Ovary (tissue), 7 donors: ENCODE measurements at regions not wholly inside any gene's neighbourhood (a gene's known extent, or its start where the extent isn't known, plus 50 kb on each side); places are given as distances from the start of the nearest gene placed in this dataset.

Experiments used
- DNase-seq, 5 donors: peaks; one replicate each; pipeline ENCODE4 v3.0.0-alpha.2; 2019 to 2020
- H3K27ac ChIP-seq, 2 donors: fragments of 200-600 bp; one replicate each; pipeline versions ENCODE4 v1.5.1 to v1.8.0; 2019 to 2022
- H3K27me3 ChIP-seq: fragments of 200-600 bp; one replicate; pipeline ENCODE4 v1.8.0; 2022
- H3K36me3 ChIP-seq: fragments of 200-600 bp; sonication (generic); one replicate; pipeline ENCODE4 v1.5.1; 2019
- H3K4me1 ChIP-seq: one replicate; pipeline ENCODE4 v1.8.1; 2013; ENCODE audit warnings: mild to moderate bottlenecking, moderate library complexity; ENCODE audit not compliant: insufficient read depth
- H3K4me3 ChIP-seq: fragments of 200-600 bp; sonication (generic); one replicate; pipeline ENCODE4 v1.5.1; 2017
- H3K9me3 ChIP-seq, 2 donors: fragments of 200-600 bp in 1 of 2; sonication (generic) in 1 of 2; one replicate each; pipeline versions ENCODE4 v1.5.1 to v1.8.1; 2013 to 2019; ENCODE audit warnings: mild to moderate bottlenecking in 1 of 2, moderate library complexity in 1 of 2
- CTCF ChIP-seq, 3 donors: fragments of 450-650 bp in 2 of 3; fragments of 200-600 bp in 1 of 3; IDR thresholded peaks; one replicate each; pipeline versions ENCODE4 v1.5.1 to v1.8.0; 2016 to 2022; ENCODE audit warnings: antibody characterized with exemption in 3 of 3, mild to moderate bottlenecking in 1 of 3
- EP300 ChIP-seq: sonication (generic); formaldehyde crosslinking; IDR thresholded peaks from one replicate; pipeline ENCODE4 v1.6.1; 2017; ENCODE audit warnings: antibody characterized with exemption
- POLR2A ChIP-seq: fragments of 450-650 bp; IDR thresholded peaks from one replicate; pipeline ENCODE4 v1.6.1; 2017; ENCODE audit warnings: antibody characterized with exemption, mild to moderate bottlenecking, moderate library complexity
- WGBS, 3 donors: extraction: QIAGEN DNeasy Blood & Tissue Kit in 1 of 3; methylation state at CpG; one replicate each; pipeline versions ENCODE4 v1.1.5 to v1.1.7; 2013 to 2017; 5-methylcytosine and 5-hydroxymethylcytosine counted together
- intact Hi-C, 4 donors: fragments of 100-400 bp; cut with DNase I; formaldehyde crosslinking; loops; one replicate each; pipeline versions ENCODE4 v1.11.0 to v1.15.1; 2022 to 2023
- donor health status: DM: no; HTN: no; CAD: no; lungs with moderate emphysema.
- donor health status: DM: no; HTN: no; CAD: no.
- donor health status: Bipolar disorder and iron deficiency.
- donor health status: DM: no; HTN: no; CAD: no.
- donor health status: DM: yes; HTN: yes; CAD: no.

- Histone ChIP-seq H3K27ac (no peak overlapping the region), H3K4me1 (peaks cover 1% of the 10 kb centered on the region), H3K36me3 (no peaks in the 10 kb centered on the region), H3K9me3 (no peaks in the 10 kb centered on the region), H3K27me3 (no peaks in the 10 kb centered on the region), H3K4me3 (no peak overlapping the region)
- 53 to 59% (median 55%) methylated on average over 26 of the region's 26 CpGs for WGBS, 3 donors
- TF ChIP-seq POLR2A (no peak), EP300 (no peak), CTCF (IDR thresholded peaks at IDR 0.05) (no peak)
- DNase-seq = peak in 2 of 5 donors; percentile 56 to 66
- intact Hi-C loops = no loop called here
Observed at GRCh38 chr16:11401161-11402050, 56.1 kb downstream of the RMI2 start.

- Histone ChIP-seq H3K36me3 (no peaks in the 10 kb centered on the region), H3K9me3 (no peaks in the 10 kb centered on the region), H3K4me1 (peaks cover 1% of the 10 kb centered on the region), H3K27ac (no peak overlapping the region), H3K27me3 (no peaks in the 10 kb centered on the region), H3K4me3 (no peak overlapping the region)
- DNase-seq = peak in 2 of 5 donors; percentile 62 to 73
- intact Hi-C loops = no loop called here
- WGBS, 3 donors = 62 to 77% (median 76%) methylated on average over 23 of the region's 23 CpGs
- no peak for TF ChIP-seq POLR2A
- TF ChIP-seq EP300 = no peak
- TF ChIP-seq CTCF (IDR thresholded peaks at IDR 0.05) = no peak
Observed at GRCh38 chr16:11402051-11402744, 56.9 kb downstream of the RMI2 start.

- Histone ChIP-seq H3K4me3 (no peak overlapping the region), H3K36me3 (no peaks in the 10 kb centered on the region), H3K27me3 (no peaks in the 10 kb centered on the region), H3K9me3 (no peaks in the 10 kb centered on the region), H3K27ac (no peak overlapping the region), H3K4me1 (peaks cover 1% of the 10 kb centered on the region)
- intact Hi-C loops = no loop called here
- 71 to 83% (median 78%) methylated on average over 19 of the region's 19 CpGs for WGBS, 3 donors
- TF ChIP-seq POLR2A (no peak), CTCF (IDR thresholded peaks at IDR 0.05) (no peak), EP300 (no peak)
- DNase-seq = no peak
Observed at GRCh38 chr16:11402745-11403533, 57.7 kb downstream of the RMI2 start.

GRCh38 chr16:11403534-11403795 is 58.2 kb downstream of the RMI2 start:
- H3K27ac ChIP-seq = no peak overlapping the region
- intact Hi-C loops = no loop called here
- H3K9me3 ChIP-seq = no peaks in the 10 kb centered on the region
- peaks cover 1% of the 10 kb centered on the region for H3K4me1 ChIP-seq
- no peak overlapping the region for H3K4me3 ChIP-seq
- TF ChIP-seq CTCF (IDR thresholded peaks at IDR 0.05) (no peak), POLR2A (no peak), EP300 (no peak)
- WGBS, 3 donors = 75 to 87% (median 82%) methylated on average over 3 of the region's 3 CpGs
- no peaks in the 10 kb centered on the region for H3K27me3 ChIP-seq
- H3K36me3 ChIP-seq = no peaks in the 10 kb centered on the region
- DNase-seq = no peak
